Activated T-helper 1 cell treated with anti-CD3 and anti-CD28 coated beads, Interleukin-2, amount 50 U/mL, for 16 hours (primary cell): ENCODE measurements at regions not wholly inside any gene's neighbourhood (a gene's known extent, or its start where the extent isn't known, plus 50 kb on each side); places are given as distances from the start of the nearest gene placed in this dataset.
"Not testable (repeated sequence)": the region's sequence is repeated elsewhere in the genome, so short reads cannot be mapped to it uniquely, and the experiment has no call there.

Source experiments
- DNase-seq, 2 donors: peaks; one replicate each; pipeline ENCODE4 v3.0.0-alpha.2; 2020; ENCODE audit warnings: low read depth in 1 of 2, low spot score in 1 of 2

GRCh38 chr15:96177279-96177678, 153.2 kb upstream of the NR2F2 start:
- DNase-seq = no peak

DNA sequence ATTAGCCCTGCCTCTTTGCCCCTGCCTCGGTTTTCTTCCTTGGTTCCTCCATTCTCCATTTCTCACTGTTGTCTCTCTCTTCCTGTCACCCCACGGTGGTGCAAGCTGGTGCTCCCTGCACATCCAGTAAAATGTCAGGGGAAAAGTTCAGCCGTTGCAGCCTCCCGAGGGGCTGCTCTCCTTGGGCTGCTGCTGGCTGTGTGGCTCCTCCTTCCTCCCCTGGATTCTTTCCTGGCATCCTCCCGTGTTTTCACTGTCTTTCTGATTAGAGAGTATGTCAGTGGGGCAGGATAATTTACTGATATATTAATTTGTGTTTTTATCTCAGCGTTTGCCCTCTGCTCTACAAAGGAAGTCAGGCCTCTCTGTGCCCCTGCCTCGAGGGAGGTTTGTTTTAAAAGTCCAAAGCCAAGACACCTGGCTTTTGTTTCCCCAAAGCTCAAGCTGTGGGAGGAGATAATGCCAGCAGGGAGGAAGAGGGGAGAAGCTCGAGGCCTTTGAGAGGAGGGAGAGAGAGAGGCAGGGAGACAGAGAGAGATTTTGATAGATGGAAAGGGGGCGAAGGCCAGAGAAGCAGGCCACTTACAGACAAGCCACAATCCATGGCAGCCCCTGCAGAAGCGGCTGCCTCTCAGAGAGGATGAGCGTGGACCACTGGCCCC, 150.3 kb upstream of the NR2F2 start:
- DNase-seq = no peak

- no peak for DNase-seq
Measured at GRCh38 chr15:96181217-96181616, 149.3 kb upstream of the NR2F2 start.

GRCh38 chr15:96181873-96182301, 148.6 kb upstream of the NR2F2 start:
- no peak for DNase-seq

DNA sequence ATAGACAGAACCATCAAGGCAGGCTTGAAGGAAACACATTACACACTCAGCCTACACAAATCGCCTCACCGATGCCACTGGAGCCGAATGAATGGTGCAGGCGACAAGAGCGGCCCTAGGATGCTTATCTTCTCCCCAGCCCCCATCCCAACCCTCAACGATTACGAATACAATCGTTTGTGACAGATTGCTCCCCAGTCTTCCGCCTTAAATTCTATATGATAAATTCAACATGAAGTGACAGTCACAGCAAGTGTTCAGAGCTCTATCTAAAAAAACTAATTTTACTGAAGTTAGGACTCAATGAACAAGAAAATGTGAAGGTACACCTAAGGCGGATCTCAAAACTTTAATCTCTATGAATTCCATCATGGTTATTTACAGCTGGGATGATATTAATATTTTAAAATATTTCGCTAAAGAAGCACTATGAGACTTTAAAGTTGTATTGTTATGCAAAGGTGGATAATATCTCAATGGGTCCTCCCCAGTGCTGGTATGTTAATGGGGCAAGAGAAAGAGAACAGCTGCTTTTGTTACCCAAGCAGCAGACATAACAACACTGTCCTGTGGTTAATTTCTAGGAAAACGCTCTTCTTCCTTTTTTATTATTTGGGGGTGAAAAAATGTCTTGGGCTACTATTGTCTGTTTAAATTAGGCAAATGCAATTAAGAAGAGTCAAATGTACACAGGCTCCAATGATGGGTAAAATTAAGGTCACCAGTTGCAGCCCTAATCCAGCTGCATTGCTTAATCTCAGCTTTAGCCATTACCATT, 147.6 kb upstream of the NR2F2 start:
- DNase-seq = no peak

DNA sequence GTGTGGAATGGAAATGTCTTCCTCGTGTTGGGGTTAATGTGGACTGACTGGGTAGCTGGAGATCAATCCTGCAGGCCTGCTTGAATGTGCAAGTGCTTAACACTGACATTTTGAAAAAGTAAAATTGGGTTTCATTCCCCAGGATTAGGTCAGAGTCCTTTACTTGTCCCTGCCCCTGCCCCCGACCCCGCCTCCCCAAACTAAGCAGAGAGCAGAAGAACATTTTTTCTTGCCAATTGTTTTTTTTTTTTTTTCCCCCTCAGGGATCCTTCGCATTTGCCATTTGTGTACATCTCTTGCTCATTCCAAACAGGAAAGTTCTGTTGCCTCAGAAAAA, 147.0 kb upstream of the NR2F2 start:
- DNase-seq = no peak

- no peak for DNase-seq
Measured at GRCh38 chr15:96183867-96184266, 146.6 kb upstream of the NR2F2 start.

DNA sequence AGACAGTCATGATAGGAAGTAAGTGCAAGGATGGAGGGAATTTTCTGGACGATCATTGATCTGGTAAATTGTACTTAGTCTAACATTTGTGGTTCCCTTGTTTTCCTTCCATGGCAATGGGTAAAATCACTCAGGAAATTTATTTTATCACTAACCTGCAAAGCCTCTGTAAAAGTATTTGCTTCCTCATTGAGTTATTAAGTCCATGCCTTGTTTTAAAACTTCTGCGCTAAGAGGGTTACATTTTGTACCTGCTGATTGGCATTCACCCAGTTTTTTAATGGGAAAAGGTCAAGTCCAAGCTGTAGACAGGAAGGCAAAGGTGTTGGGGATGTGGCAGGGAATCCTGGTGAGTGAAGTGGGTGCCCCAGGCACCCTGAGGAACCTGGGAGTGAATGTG, 146.2 kb upstream of the NR2F2 start:
- DNase-seq = no peak

GRCh38 chr15:96186105-96186504, 144.4 kb upstream of the NR2F2 start:
- DNase-seq = no peak

DNA sequence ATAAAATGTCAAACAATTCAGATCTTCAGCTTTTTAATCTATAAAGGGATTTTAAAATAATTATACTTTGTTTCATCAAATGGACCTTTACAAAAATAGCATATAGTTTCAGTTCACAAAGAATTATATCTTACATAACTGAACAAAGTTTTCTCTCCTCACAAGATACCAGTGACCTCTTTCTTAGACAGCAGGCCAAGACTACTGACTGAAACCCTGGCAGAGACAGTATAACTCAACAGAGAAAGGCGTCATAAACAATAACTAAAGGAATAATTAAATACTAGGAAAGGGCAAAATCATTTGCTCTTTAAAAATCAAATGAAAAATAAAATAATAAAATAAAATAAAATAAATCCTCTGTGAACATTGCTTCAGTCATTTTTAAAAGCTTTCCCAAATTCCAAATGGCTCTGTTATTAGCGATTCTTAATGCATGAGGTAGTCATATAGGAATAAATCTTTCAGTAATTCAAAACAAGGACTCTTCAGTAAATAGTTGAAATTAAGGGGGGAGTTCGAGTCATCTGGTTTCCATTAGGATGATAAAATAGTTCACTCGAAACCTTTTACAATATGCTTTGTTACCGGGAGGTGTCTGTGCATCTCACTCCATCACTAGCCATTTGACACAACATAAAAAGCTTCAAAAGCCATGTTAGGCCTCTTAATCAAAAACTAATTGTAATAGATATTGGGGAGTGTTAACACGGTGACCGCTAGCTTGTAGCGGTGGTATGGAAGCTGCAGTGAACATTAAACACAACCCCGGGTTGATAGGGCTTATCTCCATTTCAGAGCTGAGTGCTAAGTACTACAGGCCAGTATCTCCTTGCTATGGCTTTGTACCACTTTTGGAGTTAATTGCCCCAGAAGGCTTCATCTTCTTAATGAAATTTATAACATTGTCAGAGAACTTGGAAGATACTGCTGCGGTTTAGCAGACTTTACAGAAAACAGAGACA, 142.9 kb upstream of the NR2F2 start:
- DNase-seq = no peak

- no peak for DNase-seq
Measured at GRCh38 chr15:96197721-96198120, 132.8 kb upstream of the NR2F2 start.

DNA sequence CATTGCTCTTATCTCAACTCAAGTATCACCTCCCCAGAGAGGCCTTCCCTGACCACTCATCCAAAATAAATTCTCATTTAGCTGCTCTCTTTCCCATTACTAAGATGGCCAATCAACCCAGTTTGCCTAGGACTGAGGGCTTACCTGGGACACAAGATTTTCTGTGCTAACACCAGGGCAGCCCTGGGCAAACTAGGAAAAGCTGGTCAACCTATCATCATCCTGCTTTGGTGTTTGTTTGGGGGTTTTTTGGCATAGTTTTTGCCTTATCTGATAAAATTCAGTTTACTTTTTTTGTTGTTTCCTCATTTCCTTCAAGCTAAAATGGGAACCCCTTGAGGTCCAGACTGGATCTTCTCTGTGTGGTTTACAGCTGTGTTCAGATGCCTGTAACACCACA, 131.4 kb upstream of the NR2F2 start:
- DNase-seq = no peak

DNA sequence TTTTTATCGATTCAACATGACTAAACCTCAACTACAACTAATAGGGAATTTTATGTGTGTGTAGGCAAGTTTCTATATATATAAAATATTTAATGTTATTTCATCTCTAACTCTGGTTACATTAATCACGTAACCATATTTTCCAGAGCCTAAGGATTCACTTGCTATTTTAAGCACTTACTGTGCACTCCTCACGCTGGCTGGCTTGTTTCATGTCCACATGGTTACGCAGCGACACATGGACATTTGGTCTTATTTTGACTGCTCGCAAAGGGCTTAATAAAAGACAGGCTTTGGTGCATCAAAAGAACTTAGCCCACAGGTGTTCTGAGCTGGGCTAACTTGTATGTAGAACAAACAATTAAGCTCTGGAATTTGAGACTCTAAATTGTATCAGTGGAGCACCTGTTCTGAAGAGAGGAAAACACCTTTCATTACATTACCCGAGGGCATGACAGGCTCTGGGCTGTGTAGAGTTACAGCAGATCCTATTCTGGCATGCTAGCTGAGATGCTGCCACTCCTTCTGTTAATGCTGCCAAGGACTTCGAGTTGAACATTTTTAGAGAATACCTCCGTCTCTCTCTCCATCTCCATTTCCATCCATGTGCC, 130.0 kb upstream of the NR2F2 start:
- no peak for DNase-seq

DNA sequence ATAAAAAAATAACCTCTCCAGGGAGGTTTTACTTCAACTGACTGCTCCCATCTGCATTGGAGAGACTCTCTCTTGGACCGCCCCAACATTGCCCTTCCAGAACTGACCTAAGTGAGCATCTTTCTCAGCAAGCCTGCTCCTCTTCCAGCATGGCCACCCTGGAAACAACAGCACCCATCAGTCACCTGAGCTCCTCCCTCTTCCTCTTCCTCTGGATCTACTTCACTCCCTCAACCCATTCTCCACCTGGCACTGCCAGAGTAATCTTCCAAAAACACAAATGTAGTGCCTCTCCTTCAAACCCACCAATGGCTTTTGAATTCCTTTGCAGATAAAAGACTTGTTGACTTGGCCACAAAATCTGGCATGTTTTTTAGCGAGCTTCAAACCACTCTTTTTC, 128.8 kb upstream of the NR2F2 start:
- no peak for DNase-seq

DNA sequence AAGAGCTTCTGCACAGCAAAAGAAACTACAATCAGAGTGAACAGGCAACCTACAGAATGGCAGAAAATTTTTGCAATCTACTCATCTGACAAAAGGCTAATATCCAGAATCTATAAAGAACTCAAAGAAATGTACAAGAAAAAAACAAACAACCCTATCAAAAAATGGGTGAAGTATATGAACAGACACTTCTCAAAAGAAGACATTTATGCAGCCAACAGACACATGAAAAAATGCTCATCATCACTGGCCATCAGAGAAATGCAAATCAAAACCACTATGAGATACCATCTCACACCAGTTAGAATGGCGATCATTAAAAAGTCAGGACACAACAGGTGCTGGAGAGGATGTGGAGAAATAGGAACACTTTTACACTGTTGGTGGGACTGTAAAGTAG, 124.9 kb upstream of the NR2F2 start:
- not testable (repeated sequence) for DNase-seq

- no peak for DNase-seq
Measured at GRCh38 chr15:96207377-96208006, 123.0 kb upstream of the NR2F2 start.

DNA sequence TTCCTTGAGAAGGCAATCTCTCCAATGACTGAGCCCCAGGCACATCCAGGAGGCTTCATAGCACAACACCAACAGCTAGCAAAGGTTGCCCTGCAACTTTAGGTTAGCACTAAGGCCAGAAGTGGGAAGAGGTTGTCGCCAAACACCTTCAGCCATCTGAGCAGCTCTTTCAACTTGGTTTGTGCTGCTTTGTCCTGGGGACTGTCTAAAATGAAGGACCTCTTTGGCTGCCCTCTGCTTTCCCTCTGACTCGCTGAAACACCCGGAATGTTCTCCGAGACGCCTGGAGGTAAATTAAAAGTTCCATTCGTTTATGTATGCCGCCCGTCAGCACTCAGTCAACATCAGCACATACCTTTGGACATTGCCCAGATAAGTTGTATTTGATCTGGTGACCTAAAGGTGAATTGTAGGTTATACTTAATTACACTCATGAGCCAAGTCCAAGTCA, 121.2 kb upstream of the NR2F2 start:
- DNase-seq = no peak

- no peak for DNase-seq
Measured at GRCh38 chr15:96213045-96213444, 117.5 kb upstream of the NR2F2 start.

DNA sequence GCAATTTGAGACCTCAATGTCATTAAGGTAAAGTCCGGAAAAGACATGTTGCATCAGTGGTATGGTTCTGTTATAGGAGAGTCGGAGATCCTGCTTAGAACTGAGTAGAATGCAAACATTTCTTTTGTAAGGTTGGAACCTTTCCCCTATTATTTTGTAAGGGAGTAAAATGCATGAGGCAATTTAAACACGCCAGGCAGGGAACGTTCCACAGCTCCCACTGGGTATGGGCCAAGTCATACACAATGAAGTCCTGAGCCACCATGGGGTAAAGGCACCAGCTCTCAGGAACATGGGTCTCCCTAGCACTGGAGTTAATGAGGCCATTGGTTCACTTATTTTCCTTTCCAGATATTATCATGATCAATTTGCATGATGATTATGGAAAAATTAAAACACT, 116.6 kb upstream of the NR2F2 start:
- DNase-seq = no peak

- not testable (repeated sequence) for DNase-seq
Measured at GRCh38 chr15:96216481-96216880, 114.0 kb upstream of the NR2F2 start.

GRCh38 chr15:96217983-96218382, 112.5 kb upstream of the NR2F2 start:
- DNase-seq = no peak
